ENCODE measurements at regions not wholly inside any gene's neighbourhood (a gene's known extent, or its start where the extent isn't known, plus 50 kb on each side); places are given as distances from the start of the nearest gene placed in this dataset.

GRCh38 chr13:63700350-63700749 lies 2284.7 kb upstream of the PCDH20 start:
- TF ChIP-seq CTCF (IDR thresholded peaks at IDR 0.05; ENCODE audit: low read depth, low read length, poor library complexity, severe bottlenecking) (no peak), EZH2phosphoT487 (IDR thresholded peaks at IDR 0.05; ENCODE audit: borderline replicate concordance, low read length) (no peak)
